ENCODE measurements at regions not wholly inside any gene's neighbourhood (a gene's known extent, or its start where the extent isn't known, plus 50 kb on each side); places are given as distances from the start of the nearest gene placed in this dataset.

GRCh38 chr18:57267368-57267925 is 84.9 kb upstream of the ST8SIA3 start:
- DNase-seq, result no peak
- ATAC-seq (ENCODE audit: poor library complexity), result no peak
- Mint-ChIP-seq H3K27me3 (peaks cover 5% of the 10 kb centered on the region), H3K36me3 (ENCODE audit: low read depth) (no peaks in the 10 kb centered on the region), H3K4me1 (ENCODE audit: low read depth) (no peaks in the 10 kb centered on the region), H3K4me3 (no peak overlapping the region), H3K27ac (no peak overlapping the region), H3K9me3 (no peaks in the 10 kb centered on the region)
- Histone ChIP-seq H3K4me1 (ENCODE audit: insufficient read depth, low read length) (no peaks in the 10 kb centered on the region), H3K27ac (ENCODE audit: low read depth in 1 of 2, low read length in 2 of 2) (no peak overlapping the region), H3K36me3 (ENCODE audit: insufficient read depth, low read length) (no peaks in the 10 kb centered on the region), H3K9me3 (ENCODE audit: control insufficient read depth in 1 of 2, insufficient read depth in 1 of 2, low read length in 2 of 2) (no peaks in the 10 kb centered on the region), H3K4me3 (ENCODE audit: low read length) (no peak overlapping the region), H3K27me3 (ENCODE audit: control insufficient read depth in 1 of 2, insufficient read depth in 2 of 2, low read length in 2 of 2) (no peaks in the 10 kb centered on the region)
- intact Hi-C loops (cut with DNase I, micrococcal nuclease), result no loop called here
- ChIA-PET CTCF (no interaction called here), POLR2A (no interaction called here)
- TF ChIP-seq, protein P1, sequence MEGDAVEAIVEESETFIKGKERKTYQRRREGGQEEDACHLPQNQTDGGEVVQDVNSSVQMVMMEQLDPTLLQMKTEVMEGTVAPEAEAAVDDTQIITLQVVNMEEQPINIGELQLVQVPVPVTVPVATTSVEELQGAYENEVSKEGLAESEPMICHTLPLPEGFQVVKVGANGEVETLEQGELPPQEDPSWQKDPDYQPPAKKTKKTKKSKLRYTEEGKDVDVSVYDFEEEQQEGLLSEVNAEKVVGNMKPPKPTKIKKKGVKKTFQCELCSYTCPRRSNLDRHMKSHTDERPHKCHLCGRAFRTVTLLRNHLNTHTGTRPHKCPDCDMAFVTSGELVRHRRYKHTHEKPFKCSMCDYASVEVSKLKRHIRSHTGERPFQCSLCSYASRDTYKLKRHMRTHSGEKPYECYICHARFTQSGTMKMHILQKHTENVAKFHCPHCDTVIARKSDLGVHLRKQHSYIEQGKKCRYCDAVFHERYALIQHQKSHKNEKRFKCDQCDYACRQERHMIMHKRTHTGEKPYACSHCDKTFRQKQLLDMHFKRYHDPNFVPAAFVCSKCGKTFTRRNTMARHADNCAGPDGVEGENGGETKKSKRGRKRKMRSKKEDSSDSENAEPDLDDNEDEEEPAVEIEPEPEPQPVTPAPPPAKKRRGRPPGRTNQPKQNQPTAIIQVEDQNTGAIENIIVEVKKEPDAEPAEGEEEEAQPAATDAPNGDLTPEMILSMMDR (IDR thresholded peaks at IDR 0.05), result no peak

DNA sequence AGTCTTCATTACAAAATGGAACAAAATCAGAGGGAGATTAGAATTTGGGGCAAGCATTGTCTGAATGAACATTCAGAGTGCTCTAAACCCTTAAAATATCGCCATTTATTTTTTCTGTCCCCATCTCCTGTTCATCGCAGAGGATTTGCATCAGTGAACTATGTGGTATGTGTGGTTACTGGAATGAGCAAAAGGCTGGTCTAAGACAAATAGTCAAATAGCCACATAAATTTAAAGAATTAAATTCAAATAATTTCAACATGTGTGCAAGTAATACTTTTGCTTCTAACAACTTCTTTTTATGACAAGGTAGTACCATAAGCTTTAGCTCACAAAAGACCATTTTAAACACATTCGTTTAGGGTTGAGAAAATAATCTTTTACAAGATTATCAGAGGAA is 82.6 kb upstream of the ST8SIA3 start:
- TF ChIP-seq, protein P1 (IDR thresholded peaks at IDR 0.05), result no peak
- Histone ChIP-seq H3K36me3 (ENCODE audit: insufficient read depth, low read length) (no peaks in the 10 kb centered on the region), H3K27me3 (ENCODE audit: control insufficient read depth in 1 of 2, insufficient read depth in 2 of 2, low read length in 2 of 2) (no peaks in the 10 kb centered on the region), H3K27ac (ENCODE audit: low read depth in 1 of 2, low read length in 2 of 2) (no peak overlapping the region), H3K9me3 (ENCODE audit: control insufficient read depth in 1 of 2, insufficient read depth in 1 of 2, low read length in 2 of 2) (no peaks in the 10 kb centered on the region), H3K4me3 (ENCODE audit: low read length) (no peak overlapping the region), H3K4me1 (ENCODE audit: insufficient read depth, low read length) (no peaks in the 10 kb centered on the region)
- Mint-ChIP-seq H3K27ac (no peak overlapping the region), H3K4me1 (ENCODE audit: low read depth) (no peaks in the 10 kb centered on the region), H3K4me3 (no peak overlapping the region), H3K27me3 (peaks cover 13% of the 10 kb centered on the region), H3K36me3 (ENCODE audit: low read depth) (no peaks in the 10 kb centered on the region), H3K9me3 (no peaks in the 10 kb centered on the region)
- no peak for ATAC-seq (ENCODE audit: poor library complexity)
- intact Hi-C loops (cut with DNase I, micrococcal nuclease), result no loop called here
- ChIA-PET POLR2A (no interaction called here), CTCF (no interaction called here)
- no peak for DNase-seq

GRCh38 chr18:57270156-57270555 is 82.2 kb upstream of the ST8SIA3 start:
- TF ChIP-seq, protein P1 (IDR thresholded peaks at IDR 0.05), result no peak
- no peaks in the 10 kb centered on the region for H3K4me1 ChIP-seq (ENCODE audit: insufficient read depth, low read length)
- H3K36me3 ChIP-seq (ENCODE audit: insufficient read depth, low read length), result no peaks in the 10 kb centered on the region
- H3K4me1 Mint-ChIP-seq (ENCODE audit: low read depth), result no peaks in the 10 kb centered on the region
- peaks cover 13% of the 10 kb centered on the region for H3K27me3 Mint-ChIP-seq
- CTCF ChIA-PET, result no interaction called here
- no peak overlapping the region for H3K27ac Mint-ChIP-seq
- H3K27ac ChIP-seq (ENCODE audit: low read depth in 1 of 2, low read length in 2 of 2), result no peak overlapping the region
- H3K4me3 ChIP-seq (ENCODE audit: low read length), result no peak overlapping the region
- DNase-seq (no peak), ATAC-seq (ENCODE audit: poor library complexity) (no peak)
- no peaks in the 10 kb centered on the region for H3K9me3 ChIP-seq (ENCODE audit: control insufficient read depth in 1 of 2, insufficient read depth in 1 of 2, low read length in 2 of 2)
- no peaks in the 10 kb centered on the region for H3K27me3 ChIP-seq (ENCODE audit: control insufficient read depth in 1 of 2, insufficient read depth in 2 of 2, low read length in 2 of 2)
- POLR2A ChIA-PET, result no interaction called here
- H3K4me3 Mint-ChIP-seq, result no peak overlapping the region
- intact Hi-C loops (cut with DNase I, micrococcal nuclease), result no loop called here
- H3K36me3 Mint-ChIP-seq (ENCODE audit: low read depth), result no peaks in the 10 kb centered on the region
- H3K9me3 Mint-ChIP-seq, result no peaks in the 10 kb centered on the region
